DOHH2 (cell line): ENCODE measurements at regions not wholly inside any gene's neighbourhood (a gene's known extent, or its start where the extent isn't known, plus 50 kb on each side); places are given as distances from the start of the nearest gene placed in this dataset.

Experiments
- CTCF ChIP-seq: fragments of 200-600 bp; sonication (generic); IDR thresholded peaks from one replicate; pipeline ENCODE4 v1.5.1; 2014; ENCODE audit warnings: antibody characterized with exemption, mild to moderate bottlenecking, low read depth, low read length; ENCODE audit not compliant: poor library complexity, severe bottlenecking
- EZH2phosphoT487 ChIP-seq: fragments of 200-600 bp; sonication (generic); IDR thresholded peaks from 2 replicates; pipeline ENCODE4 v1.6.1; 2017; ENCODE audit warnings: borderline replicate concordance, mild to moderate bottlenecking, antibody characterized with exemption, low read length, moderate library complexity, mixed read lengths

GRCh38 chr4:177505171-177505615 is 63.0 kb upstream of the AGA start:
- TF ChIP-seq CTCF = no peak
- no peak for TF ChIP-seq EZH2phosphoT487
